ENCODE measurements at regions not wholly inside any gene's neighbourhood (a gene's known extent, or its start where the extent isn't known, plus 50 kb on each side); places are given as distances from the start of the nearest gene placed in this dataset.
"Not testable (repeated sequence)": the region's sequence is repeated elsewhere in the genome, so short reads cannot be mapped to it uniquely, and the experiment has no call there.

DNA sequence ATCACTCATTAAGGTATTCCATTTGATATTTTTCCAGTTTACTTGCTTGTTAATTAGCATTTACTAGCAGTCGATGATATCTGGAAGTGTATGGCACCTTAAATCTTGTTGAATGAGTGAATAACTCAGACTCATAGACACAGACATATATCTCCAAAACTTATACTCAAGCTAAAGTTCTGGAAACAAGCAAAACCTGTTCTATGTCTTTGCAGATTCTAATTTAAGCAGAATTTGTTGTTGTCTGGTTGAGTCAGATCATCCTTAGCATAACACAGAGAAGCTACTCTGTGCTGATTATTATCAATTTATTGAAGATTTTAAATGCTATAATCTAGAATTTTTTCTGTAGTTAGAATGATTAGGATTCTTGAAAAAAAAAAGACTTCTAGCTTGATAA, 296.2 kb downstream of the MDFIC start:
- DNase-seq (ENCODE audit: low read depth in 2 of 2): no peak

DNA sequence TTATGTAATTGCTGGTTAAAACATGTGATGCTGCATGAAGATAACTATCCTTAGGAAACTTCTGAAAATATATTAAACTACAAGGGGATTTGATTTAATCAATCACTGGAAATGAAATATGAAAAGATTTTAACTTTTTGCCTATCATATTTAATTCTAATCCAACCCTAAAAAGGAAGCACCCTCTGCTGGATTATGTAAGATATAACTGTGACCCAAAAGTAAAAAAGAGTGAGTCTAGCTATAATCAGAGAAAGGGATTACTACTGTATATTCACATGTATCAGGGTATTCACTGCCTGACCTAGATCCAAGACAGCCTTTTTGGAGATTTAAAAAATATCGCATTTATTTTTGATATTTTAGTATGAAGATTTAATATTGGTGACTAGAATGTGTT, 295.5 kb downstream of the MDFIC start:
- DNase-seq (ENCODE audit: low read depth in 2 of 2): no peak

DNA sequence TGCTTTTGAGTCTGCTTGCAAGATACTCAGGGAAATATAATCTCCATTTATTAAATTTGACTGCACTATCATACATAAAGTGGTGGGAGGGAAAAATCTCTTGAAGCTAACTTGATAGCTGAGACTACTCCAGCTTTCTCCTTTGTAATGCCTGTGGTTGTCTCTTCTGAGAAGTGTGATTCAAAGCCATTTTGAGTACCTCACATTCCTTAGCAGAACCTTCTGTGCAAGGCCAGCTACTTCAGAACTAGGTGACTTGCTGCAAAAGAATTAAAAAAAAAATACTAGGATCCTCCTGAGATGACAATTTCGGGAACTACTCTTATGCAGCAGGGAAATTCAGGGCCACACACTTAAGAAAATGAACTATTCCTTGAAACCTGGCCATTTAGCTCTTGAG, 294.8 kb downstream of the MDFIC start:
- DNase-seq (ENCODE audit: low read depth in 2 of 2): no peak

DNA sequence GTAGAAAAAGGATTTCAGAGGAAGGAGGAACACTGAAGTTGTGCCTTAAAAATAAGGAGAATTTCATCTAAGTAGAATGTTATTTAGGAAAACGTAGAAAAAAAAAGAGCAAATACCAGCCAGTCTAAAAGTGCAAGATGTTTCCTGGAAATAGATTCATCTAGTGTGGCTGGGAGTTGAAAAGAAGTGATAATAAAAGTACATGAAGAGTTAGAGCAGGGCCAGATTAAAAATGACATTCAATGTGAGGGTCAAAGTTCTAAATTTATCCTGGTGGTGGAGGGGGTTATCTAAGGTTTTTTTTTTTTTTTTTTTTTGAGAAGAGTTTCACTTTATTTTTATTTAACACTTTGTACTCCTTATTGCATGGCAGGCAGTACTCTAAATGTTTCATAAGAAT, 289.3 kb downstream of the MDFIC start:
- DNase-seq (ENCODE audit: low read depth in 2 of 2): no peak

DNA sequence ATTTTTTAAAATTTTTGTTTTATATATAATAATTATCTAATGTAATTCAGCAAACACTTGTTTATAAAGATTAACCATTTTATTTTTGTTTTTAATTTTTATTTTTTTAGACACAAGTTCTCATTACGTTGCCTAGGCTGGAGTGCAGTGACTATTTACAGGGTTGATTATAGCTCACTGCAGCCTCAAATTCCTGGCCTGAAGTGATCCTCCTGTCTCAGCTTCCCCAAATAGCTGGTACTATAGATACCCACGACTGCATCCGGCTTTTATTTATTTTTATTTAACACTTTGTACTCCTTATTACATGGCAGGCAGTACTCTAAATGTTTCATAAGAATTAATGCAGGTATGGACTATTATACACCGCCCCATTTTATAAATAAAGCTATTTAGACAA, 288.7 kb downstream of the MDFIC start:
- DNase-seq (ENCODE audit: low read depth in 2 of 2): no peak

DNA sequence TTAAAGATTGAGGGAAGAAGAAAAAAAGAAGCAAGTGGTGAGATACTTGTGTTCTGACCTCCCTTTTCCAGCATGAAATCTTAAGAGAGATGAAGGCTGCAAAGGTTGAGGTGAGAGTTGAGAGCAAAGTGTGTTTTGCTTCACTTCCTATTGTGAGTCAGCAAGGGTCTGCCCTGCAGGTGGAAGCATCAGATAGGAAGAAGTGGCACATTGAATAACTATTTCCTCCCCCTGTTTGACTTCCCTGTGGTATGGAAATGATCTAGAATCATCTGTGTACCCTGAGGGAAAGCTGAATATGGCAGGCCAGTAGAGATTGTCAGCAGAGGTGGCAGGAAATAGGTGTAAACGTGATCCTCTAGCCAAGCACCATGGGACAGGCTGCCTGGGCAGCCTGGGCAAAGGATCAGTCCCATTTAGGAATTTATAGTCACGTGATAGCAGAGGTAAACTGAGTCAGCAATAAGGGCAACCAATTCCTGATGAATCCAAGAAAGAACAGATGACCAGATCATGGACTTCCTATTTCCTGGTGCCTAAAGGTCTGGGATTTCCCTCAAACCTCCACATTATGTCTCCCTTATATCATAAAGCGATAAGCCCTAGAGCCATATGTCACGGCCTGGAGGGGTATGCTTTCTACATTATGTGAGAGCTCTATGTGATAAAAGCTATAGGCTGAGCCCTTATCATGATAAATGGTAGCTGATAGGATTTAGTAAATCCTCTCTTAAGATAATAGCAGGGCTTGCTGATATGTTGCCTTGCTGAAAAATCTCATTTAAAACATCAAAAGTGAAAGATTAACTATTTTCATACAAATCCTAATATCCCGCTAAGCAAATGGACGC, 287.0 kb downstream of the MDFIC start:
- no peak for DNase-seq (ENCODE audit: low read depth in 2 of 2)

DNA sequence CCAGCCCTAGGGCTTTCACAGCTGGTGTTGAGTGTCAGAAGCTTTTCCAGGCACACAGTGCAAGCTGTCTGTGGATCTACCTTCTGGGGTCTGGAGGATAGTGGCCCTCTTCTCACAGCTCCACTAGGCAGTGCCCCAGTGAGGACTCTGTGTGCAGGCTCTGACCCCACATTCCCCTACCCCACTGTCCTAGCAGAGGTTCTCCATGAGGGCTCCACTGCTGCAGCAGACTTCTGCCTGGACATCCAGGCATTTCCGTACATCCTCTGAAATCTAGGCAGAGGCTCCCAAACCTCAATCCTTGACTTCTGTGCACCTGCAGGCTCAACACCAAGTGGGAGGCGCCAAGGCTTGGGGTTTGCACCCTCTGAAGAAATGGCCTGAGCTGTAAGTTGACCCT, 284.5 kb downstream of the MDFIC start:
- DNase-seq (ENCODE audit: low read depth in 2 of 2): not testable (repeated sequence)

DNA sequence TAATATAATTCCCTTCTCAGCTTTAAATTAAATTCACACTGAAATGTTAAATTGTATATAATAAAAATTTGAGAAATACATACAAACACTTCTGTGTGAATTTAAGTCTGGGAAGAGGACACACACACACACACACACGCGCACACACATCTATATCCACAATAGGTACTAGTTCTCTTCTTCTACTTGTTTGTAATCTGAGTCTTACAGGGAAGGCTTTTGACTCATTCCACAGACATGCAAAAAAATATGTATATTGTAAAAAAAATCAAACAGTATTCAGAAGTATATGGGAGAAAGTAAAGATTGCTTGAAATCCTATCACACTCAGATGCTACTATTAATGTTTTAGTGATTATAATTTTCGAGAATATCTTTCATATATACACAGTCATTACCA, 276.2 kb downstream of the MDFIC start:
- DNase-seq (ENCODE audit: low read depth in 2 of 2): no peak

DNA sequence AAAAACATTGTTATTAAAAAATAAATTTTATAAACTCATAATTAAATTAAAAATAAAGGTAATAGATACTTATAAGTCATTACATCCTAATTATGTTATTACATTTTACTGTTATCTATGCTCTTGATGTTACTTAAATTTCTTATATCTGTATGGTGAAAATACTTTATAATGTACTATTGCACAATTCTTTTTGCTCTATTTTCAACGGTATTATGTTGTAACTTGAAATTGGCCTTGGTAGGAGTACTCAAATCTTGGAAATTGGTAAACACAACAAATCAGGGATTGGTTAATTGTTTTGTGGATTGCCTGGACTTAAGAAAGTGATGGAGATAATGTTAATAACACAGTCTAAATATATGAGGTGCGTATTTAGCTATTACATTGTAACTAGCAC, 273.3 kb downstream of the MDFIC start:
- no peak for DNase-seq (ENCODE audit: low read depth in 2 of 2)

DNA sequence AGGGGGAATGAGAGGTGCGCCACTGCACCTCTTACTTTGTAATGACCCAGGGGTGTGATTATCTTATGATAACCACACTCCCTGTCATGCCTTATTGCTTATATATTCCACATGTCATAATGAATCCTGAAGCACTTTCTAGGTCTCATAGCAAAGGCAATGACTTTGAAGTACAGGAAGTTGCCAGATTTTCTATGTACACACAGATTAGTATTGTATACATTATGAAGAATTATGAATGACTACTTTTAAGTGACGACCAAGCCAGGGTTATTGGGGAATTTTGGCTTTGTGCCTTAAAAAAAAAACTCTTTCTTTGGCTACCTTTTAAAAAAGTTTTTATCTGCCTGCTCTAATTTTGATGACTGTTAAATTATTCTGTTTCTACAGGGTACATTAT, 269.6 kb downstream of the MDFIC start:
- no peak for DNase-seq (ENCODE audit: low read depth in 2 of 2)

DNA sequence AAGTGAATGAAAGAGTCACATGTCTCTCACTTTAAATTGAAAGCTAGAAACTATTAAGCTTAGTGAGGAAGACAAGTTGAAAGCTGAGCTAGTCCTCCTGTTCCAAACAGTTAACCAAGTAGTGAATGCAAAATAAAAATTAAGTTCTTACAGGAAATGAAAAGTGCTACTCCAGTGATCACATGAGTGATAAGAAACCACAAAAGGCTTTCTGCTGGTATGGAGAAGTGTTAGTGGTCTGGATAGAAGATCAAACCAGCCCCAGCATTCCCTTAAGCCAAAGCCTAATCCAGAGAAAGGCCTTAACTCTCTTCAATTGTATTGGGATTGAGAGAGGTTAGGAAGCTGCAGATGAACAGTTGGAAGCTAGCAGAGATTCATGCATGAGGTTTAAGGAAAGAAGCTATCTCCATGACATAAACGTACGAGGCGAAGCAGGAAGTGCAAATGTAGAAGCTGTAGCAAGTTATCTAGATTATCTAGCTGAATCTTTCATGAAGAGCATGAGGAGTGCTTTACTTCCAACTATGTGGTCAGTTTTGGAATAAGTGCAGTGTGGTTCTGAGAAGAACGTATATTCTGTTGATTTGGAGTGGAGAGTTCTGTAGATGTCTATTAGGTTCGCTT, 261.6 kb downstream of the MDFIC start:
- no peak for DNase-seq (ENCODE audit: low read depth in 2 of 2)

DNA sequence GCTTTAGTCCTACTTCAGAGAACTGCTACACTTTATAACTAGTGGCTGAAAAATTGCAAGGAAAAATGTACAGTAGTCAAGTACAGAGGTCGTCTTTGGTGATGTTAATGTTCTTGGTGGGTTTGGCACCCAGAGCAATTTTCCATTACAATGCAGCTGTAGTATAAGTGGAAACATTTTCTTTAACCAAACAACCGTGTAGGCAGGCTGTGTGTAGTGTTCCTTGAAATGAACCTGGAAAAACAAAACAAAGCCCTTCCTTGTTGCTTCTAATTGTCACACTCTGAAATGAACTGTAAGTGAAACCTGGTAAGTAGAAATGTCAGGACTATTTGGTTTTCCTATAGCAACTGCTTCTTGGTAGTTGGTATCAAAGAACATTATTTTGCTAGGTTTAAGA, 256.9 kb downstream of the MDFIC start:
- no peak for DNase-seq (ENCODE audit: low read depth in 2 of 2)

DNA sequence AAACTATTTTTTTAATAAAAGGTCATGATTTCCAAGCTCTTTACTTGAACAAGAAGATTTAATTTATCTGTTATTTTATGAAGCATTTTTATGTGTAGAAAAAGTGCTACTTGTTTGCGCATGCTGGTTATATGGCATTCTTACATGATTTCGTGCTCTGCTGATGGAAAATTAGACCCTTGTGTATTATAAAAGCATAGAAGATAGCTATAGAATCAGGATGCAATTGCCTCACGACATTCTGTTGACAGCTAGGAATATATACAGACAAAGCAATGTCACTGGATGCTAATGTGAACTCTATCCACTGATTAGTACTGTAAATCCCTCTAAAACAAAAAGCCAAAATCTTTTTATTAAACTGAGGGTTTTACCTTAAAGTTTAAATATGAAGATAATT, 255.9 kb downstream of the MDFIC start:
- DNase-seq (ENCODE audit: low read depth in 2 of 2): no peak

DNA sequence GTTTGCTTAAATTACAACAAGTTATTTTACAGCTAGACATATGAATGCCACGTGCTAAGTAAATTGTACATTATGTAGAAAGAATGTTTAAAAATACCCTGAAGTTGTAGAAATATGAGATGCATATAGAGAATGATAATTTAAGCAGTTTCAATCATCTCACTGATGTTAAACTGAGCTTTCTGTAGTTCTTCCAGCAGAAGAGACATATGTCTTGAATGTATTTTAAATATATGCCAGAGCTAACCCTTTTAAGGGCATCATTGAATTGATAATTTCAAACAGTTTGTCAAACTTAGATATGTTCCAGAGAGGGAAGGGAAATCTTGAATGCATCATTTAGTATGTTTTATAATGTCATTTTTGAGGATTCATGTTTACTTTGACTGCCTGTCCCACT, 255.2 kb downstream of the MDFIC start:
- DNase-seq (ENCODE audit: low read depth in 2 of 2): no peak

DNA sequence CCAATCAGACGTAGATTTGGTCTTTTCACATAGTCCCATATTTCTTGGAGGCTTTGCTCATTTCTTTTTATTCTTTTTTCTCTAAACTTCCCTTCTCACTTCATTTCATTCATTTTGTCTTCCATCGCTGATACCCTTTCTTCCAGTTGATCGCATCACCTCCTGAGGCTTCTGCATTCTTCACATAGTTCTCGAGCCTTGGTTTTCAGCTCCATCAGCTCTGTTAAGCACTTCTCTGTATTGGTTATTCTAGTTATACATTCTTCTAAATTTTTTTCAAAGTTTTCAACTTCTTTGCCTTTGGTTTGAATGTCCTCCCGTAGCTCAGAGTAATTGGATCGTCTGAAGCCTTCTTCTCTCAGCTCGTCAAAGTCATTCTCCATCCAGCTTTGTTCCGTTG, 250.5 kb downstream of the MDFIC start:
- not testable (repeated sequence) for DNase-seq (ENCODE audit: low read depth in 2 of 2)

DNA sequence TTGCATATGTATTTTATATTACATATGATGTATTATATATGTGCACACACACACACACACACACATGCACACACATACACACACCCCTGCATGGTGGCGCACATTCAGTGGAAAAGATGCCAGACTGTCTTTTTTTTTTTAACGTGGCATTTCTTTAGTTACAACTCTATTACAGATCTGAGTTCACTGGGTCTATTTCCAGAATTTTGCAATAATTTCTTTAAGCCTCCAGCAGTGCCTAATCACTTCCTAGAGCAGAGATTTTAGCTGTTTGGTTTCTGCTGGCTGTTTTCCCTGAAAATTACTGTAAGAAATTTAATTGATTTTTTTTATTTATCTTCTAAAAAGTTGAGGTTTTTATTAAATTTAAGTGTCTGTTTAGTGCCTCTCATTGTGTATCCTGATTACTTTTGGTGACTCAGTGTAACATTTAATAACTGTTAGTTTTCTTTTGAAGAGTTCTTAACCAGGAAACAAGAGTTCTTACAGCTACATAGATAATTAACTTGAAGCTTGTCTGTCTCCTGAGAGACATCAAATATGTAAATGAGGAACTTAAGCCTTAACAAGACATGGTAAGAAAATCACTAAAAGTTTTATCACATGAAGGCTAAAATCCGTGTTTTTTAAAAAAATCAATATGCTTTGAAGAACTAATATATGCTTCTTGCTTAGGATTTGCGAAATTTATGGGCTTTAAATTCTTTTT, 232.0 kb downstream of the MDFIC start:
- DNase-seq (ENCODE audit: low read depth in 2 of 2): no peak

DNA sequence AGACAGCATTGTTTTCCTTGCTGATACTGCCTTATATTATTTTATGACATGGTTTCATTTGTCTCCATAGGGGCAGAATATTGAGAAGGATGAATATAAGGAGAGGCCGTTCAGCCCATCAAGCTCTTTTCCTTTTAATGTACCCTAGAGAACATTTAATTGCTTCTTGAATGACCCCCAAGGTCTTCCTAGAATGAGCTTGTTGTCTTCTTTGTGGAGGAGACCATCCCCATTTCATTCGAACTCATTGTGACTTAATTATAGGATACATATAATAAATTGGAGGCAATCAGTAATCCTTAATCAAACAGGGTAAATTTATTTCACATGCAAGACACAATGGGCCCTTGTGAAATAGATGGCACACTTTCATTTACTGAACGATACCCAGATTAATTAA, 231.3 kb downstream of the MDFIC start:
- DNase-seq (ENCODE audit: low read depth in 2 of 2): no peak

DNA sequence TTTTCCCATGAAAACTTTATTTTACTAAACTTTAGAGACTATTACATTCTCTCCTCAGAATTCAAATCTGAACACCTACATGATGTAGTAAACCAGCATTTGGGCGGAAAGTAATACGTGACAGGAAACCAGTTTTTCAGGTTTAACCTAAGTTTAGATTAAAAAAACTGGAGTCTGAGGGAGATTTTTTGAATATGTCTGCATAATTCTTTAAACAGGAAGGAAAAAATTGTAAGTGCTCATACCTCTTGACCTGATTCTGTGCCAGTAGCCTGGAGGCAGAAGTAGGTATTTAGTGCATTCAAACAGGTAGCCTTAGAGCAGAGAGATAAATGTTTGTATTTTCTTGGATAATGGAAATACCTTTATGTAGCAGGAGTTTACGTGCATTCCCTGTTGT, 224.3 kb downstream of the MDFIC start:
- DNase-seq (ENCODE audit: low read depth in 2 of 2): no peak

DNA sequence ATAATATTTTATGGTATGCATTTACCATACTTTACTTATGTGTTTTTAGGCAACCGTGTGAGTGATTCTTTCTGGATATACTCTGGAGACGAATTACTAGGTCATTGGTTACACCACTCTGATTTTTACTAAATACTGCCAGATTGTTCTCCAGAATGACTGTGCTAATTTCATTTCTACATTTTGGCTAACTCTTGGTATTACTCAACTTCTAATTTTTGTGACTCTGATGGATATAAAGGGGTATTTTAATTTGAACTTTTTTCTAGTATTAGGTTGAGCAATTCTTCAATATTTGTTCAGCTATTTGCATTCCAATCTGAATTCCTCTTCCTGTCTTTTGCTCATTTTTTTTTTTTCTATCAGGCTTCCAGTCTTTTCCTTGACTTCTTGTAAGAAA, 223.6 kb downstream of the MDFIC start:
- DNase-seq (ENCODE audit: low read depth in 2 of 2): peak; percentile 69 to 76

DNA sequence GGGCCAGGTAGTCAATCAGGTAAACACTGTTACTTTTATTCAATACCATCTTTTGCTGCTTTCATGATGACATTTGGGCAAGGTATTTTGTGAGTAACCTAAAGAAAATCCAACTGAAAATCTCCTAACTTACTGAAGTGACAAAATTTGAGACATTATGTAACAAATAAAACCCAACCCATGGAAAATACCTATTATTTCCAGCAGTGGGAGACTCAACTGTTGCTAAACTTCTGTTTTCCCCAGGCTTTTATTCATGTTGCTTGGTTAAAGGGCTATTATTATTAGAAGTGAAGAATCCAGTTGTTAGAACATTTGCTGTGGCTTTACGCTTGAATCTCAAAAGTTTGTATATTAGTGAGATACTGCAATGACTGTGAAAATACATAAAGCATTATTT, 215.9 kb downstream of the MDFIC start:
- no peak for DNase-seq (ENCODE audit: low read depth in 2 of 2)

DNA sequence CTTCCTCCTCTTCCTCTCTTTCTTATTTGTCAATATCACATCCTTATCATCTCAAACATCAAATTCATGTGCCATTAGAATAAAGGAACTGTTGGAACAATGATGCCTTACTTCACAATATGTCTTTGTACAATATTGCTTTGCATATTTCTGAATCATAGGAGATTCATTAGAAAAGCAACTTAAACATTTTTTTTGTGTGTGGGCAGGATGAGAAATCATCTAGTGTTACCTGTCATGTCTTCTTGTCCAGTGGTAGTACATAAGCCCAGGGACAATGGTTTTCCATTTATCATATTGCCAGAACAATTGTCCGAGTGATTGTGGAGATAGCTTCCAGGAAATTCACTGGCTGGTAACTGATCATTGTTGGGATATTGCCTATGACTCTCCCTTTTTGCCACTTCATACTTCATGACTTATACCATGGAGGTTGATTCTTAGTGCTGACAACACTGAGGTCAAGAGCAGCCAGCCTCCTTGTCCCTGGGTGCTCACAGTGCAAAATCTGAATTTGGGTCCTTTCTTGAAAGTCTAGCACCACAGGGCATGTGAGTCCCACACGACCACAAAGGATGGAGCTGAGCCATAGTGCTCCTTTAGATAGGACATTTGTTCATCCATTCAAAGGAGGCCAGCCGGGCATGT, 215.0 kb downstream of the MDFIC start:
- no peak for DNase-seq (ENCODE audit: low read depth in 2 of 2)

DNA sequence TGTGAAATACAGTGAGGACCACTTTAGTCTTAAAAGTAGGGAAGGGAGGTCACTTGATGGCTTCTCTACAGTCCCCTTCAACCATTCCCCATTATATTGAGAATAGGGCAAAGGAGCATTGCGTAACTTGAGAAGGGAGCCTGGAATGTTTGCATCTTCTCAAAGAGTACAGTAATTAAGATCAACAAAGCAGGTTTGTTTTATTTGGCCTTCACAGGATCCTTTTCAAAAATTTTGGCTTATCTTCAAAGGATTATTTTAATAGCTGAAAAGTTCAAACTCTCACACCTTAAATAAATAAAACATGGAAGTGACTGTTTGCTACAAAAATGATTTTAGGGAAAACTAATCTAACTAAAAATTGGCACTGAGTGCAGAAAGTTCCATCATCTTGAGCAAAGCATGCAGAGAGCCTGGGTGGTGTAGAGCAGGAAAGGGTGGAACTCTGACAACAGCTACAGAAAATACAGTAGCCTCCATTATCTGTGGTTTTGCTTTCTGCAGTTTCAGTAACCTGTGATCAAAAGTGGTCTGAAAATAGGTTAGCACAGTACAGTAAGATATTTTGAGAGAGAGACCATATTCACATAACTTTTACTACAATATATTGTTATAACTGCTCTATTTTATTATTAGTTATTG, 214.0 kb downstream of the MDFIC start:
- no peak for DNase-seq (ENCODE audit: low read depth in 2 of 2)

All from fibroblast of skin of left biceps (primary cell).